GM21723 (cell line): ENCODE measurements at regions not wholly inside any gene's neighbourhood (a gene's known extent, or its start where the extent isn't known, plus 50 kb on each side); places are given as distances from the start of the nearest gene placed in this dataset.
"Not testable (repeated sequence)": the region's sequence is repeated elsewhere in the genome, so short reads cannot be mapped to it uniquely, and the experiment has no call there.

Experiments used
- ATAC-seq: cut with Tn5 transposase; IDR thresholded peaks from one replicate; pipeline ENCODE4 v1.9.1; 2021; ENCODE audit warnings: mild to moderate bottlenecking, moderate library complexity; ENCODE audit not compliant: unreplicated experiment

GRCh38 chr5:116787570-116787969 lies 212.9 kb upstream of the SEMA6A start:
- no peak for ATAC-seq

DNA sequence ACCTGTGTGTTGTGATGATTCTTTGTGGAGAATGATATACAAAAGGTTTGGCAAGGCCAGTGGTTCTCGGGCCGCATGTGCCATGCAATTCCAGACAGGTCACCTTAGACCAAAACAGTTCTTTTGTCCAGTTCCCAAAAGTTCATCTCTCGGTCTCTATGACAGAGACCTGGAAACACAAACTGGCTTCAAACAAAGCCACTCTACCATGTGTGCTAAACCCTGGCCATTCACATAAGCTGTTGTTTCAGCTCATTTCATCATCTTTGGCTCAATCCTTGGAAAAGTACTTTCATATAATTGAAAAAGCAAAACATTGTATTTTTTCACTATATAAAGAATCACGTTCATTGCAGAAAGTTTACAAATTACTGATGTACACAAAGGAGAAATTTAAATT lies 210.5 kb upstream of the SEMA6A start:
- ATAC-seq = no peak

- ATAC-seq = no peak
Observed at GRCh38 chr5:116779846-116780245, 205.2 kb upstream of the SEMA6A start.

- ATAC-seq = no peak
Observed at GRCh38 chr5:116778651-116779280, 204.1 kb upstream of the SEMA6A start.

DNA sequence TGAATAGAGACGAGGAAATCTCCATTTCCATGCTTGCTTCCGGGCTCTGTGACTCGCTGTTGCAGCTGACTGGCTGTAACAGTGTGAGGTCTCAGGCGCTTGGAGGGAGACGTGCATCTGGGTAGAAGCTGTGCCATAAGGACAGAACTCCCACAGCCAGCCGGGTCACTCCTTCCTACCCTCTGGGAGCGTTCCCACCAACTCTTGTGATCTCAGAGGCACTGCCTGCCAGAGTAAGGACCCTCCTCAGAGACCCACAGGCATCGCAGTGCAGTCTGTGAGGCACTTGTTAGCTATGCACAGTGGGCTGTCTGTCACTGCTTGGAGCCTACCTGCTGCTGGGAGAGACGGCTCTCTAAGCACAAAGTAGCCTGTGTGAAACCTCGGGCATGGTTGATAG lies 203.4 kb upstream of the SEMA6A start:
- ATAC-seq = no peak

DNA sequence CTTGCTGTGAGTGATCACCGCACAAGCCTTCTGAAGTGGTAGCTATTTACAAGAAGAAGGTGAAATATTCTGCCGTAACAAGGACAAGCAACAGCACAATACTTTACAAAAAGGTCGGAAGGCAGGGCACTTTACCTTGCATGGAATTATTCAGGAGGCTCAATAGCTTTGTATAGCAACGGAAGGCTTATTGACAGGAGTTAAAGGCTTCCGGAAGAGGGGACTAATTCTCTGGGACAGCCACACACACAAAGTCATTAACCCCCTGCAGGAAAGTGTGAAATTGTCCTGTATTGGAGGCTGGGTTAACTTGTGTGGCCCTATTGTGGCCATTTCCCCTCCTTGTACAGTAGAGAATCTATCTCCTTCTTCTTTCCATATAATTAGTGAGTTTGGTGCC lies 199.3 kb upstream of the SEMA6A start:
- no peak for ATAC-seq

- ATAC-seq = no peak
Observed at GRCh38 chr5:116772806-116773205, 198.2 kb upstream of the SEMA6A start.

GRCh38 chr5:116772152-116772501 lies 197.5 kb upstream of the SEMA6A start:
- no peak for ATAC-seq

DNA sequence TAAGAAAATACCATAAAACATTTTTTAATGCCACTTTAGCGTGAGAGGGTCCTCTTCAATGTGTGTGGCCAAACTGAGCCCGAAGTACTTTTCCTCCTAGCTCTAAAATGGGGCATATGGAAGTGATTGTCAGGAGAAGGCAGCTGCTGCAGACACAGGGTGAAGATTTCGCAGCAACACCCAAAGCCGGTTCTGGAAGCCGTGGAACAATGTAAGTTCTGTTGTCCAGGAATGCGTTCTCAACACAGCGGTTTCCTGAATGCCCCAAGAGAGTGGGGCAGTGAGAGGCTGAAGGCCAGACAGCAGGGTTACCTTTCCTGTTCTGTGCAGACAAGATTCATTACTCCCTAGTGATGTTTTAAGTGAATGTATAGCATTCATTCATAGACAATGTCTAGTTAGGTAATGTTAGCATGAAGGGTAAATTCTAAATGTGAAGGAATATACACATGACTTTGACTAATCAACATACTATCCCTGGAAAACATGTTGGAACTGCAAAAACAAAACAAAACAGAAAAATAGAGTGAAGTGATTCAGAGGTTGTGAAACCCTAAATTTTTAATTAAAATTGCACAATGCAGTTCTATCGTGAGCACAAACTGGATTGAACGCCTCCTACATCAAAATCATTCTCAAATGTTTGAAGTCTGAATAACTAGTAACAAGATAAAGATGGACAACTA lies 197.0 kb upstream of the SEMA6A start:
- no peak for ATAC-seq

GRCh38 chr5:116769953-116770352 lies 195.3 kb upstream of the SEMA6A start:
- not testable (repeated sequence) for ATAC-seq

- ATAC-seq = no peak
Observed at GRCh38 chr5:116769470-116769869, 194.8 kb upstream of the SEMA6A start.

GRCh38 chr5:116766470-116766947 lies 191.9 kb upstream of the SEMA6A start:
- ATAC-seq = peak; percentile 50

DNA sequence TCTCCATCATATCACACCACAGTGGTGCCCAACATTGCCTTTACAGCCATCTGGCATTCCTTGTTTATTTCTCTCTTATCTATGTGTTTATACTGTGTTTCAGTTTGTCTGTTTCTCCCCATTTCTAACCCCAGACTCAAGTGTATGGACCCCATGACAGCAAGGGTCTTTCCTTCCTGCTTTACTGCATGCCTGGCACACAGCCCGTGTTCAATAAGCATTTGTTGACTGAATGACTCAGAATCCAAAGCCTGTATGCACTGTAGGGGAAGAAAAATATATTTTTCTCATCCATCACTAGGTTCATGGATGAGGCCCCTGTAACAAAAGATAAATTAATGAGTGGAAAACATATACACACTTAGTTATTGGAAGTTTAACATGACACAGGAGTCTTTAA lies 190.8 kb upstream of the SEMA6A start:
- no peak for ATAC-seq

- ATAC-seq = no peak
Observed at GRCh38 chr5:116764941-116765340, 190.3 kb upstream of the SEMA6A start.

DNA sequence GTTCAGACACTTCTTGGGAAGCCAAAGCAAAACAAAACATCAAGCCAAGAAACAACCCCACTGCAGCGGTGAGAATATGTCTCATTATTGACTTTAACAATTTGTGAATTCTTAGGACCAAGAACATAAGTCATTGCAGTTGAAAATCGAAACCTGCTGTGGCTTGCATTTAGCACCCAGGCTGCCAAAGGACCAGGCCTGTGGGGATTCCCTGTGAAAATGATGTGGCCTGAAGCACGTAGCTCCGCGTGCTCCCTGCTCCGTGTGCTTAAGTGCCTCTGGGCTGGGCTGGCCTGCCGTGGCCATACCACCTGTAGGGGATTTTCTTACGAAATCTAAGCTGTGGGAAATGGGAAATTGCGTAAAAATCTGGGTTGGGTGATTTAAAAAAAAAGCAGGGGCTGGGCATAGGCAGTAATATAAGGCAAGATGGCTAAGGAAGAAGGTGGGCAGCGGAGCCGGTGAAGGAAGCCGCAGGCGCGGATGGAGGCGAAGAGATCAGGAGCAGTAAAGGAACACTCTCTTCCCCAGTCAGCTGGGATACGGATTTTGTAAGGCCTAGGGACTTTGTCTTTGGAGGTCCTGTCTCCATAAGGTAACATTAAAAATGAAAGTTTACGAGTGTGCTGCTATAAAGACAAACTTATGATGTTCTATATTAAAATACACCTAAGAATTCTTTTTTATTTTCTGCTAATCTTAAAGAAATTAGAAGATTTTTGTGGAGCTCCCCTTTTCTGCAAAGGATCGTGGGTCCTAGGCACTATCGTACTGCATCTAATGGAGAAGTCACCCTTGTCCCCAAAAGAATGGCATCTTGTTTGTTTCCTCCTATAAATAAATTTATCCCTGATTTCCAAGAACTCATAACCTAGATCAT lies 189.6 kb upstream of the SEMA6A start:
- ATAC-seq = peak; percentile 84

DNA sequence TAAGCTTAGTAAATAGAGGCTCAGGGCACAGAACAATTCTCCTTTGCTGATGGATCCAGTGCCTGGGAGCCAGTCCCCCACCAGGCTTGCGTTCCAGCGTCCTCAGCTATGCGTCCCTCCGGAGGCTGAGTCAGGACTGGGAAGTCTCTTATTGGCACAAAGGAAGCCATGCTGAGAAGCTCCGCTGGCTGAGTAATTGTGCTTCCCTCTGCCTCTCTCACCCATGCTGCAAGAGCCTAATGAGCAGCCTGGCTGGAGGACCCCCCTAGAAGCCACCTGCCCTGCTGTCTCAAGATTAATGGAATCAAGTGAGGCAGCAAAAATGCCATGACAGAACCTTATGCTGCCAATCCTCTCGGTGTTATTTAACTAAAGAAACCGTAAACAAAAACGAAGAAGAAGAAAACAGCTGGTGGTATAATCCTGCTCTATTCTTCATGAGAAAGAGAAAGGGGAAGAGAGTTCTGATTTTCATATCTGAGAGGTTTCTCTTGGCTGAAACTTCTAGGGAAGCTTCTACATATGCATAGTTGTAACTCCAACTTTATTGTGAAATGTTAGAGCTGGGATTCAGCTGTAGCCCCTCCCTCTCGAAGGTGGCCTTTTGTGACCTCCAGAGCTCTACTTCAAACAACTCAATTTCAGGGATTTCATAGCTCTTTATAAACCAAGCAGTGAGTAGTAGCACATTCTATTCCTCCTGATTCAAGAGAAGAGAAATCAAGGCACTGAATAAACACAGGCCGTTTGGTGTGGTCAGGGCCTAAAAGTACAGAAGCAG lies 185.4 kb upstream of the SEMA6A start:
- no peak for ATAC-seq

DNA sequence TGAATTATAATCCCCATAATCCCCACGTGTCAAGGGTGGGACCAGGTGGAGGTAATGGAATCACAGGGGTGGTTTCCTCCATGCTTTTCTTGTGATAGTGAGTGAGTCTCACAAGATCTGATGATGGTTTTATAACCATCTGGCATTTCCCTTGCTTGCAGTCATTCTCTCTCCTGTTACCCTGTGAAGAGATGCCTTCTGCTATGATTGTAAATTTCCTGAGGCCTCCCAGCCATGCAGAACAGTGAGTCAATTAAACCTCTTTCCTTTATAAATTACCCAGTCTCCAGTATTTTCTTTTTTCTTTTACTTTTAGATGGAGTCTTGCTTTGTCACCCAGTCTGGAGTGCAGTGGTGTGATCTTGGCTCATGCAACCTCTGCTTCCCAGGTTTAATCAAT lies 182.7 kb upstream of the SEMA6A start:
- ATAC-seq = no peak

DNA sequence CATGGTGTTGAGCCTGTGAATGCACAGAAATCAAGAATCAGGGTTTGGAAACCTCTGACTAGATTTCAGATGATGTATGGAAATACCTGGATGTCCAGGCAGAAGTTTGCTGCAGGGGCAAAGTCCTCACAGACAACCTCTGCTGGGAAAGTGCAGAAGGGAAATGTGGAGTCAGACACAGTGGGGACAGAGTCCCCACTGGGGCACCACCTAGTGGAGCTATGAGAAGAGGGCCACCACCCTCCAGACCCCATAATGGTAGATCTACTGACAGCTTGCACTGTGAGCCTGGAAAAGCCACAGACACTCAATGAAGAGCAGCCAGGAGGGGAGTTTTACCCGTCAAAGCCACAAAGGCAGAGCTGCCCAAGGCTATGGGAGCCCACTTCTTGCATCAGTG lies 181.9 kb upstream of the SEMA6A start:
- no peak for ATAC-seq

- ATAC-seq = no peak
Observed at GRCh38 chr5:116754556-116754955, 179.9 kb upstream of the SEMA6A start.

DNA sequence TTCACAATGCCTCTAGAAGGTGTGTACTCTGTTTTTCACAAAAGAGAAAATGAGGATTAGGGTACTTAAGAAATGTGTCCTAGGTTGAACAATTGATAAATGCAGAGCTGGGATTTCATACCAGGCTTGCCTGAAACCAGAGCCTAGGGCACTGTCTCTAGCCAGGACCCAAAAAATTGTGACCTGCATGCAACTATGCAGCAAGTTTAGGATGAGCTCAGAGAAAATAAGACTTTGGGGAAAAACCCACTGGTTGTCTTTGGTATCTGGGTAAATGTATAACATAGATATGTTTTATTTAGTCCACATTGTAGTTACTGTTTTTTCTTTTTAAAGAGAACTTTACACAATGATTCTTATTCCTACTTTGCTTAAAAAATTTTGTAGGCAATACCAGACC lies 177.1 kb upstream of the SEMA6A start:
- no peak for ATAC-seq
